ENCODE measurements at regions not wholly inside any gene's neighbourhood (a gene's known extent, or its start where the extent isn't known, plus 50 kb on each side); places are given as distances from the start of the nearest gene placed in this dataset.

GRCh38 chr4:152038238-152038637, 277.4 kb upstream of the GATB start:
- TF ChIP-seq ZBTB7A (IDR thresholded peaks at IDR 0.05; ENCODE audit: low read depth) (no peak), YY1 (IDR thresholded peaks at IDR 0.05; ENCODE audit: low read depth) (no peak), RAD21 (IDR thresholded peaks at IDR 0.05; ENCODE audit: low read depth) (no peak), EGR1 (IDR thresholded peaks at IDR 0.05) (no peak), CEBPB (IDR thresholded peaks at IDR 0.05) (no peak), EP300 (IDR thresholded peaks at IDR 0.05; ENCODE audit: borderline replicate concordance) (no peak), NFIC (IDR thresholded peaks at IDR 0.05) (no peak), CREB1 (IDR thresholded peaks at IDR 0.05; ENCODE audit: low read depth) (no peak), TCF12 (IDR thresholded peaks at IDR 0.05; ENCODE audit: low read depth) (no peak), REST (IDR thresholded peaks at IDR 0.05; ENCODE audit: low read depth) (no peak), USF1 (IDR thresholded peaks at IDR 0.05) (no peak), TAF1 (IDR thresholded peaks at IDR 0.05; ENCODE audit: low read depth) (no peak), FOXM1 (IDR thresholded peaks at IDR 0.05; ENCODE audit: borderline replicate concordance, low read depth) (no peak), TEAD4 (IDR thresholded peaks at IDR 0.05) (no peak)
- TF ChIP-seq, protein P1, sequence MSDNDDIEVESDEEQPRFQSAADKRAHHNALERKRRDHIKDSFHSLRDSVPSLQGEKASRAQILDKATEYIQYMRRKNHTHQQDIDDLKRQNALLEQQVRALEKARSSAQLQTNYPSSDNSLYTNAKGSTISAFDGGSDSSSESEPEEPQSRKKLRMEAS (IDR thresholded peaks at IDR 0.05): no peak

DNA sequence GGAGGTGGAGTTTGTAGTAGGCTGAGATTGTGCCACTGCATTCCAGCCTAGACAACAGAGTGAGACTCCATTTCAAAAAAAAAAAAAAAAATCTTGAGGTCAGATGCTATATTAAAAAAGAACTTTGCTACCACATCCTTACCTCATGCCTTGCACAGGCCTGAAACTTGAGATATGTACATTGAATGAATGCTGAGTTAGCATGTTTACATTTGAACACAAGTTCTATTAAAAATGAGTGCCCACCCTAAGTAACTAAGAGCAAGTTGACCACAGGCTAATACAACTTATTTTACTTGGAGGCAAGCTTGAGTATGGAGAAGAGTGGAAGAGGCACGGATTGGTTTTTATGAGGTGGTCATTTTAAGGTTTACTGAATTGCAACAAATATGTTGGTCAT, 276.6 kb upstream of the GATB start:
- TF ChIP-seq TEAD4 (IDR thresholded peaks at IDR 0.05) (no peak), USF1 (IDR thresholded peaks at IDR 0.05) (no peak)

- no peak for TF ChIP-seq TEAD4 (IDR thresholded peaks at IDR 0.05)
- no peak for TF ChIP-seq CREB1 (IDR thresholded peaks at IDR 0.05; ENCODE audit: low read depth)
- TF ChIP-seq CEBPB (IDR thresholded peaks at IDR 0.05): no peak
- no peak for TF ChIP-seq USF1 (IDR thresholded peaks at IDR 0.05)
- TF ChIP-seq ZBTB7A (IDR thresholded peaks at IDR 0.05; ENCODE audit: low read depth): no peak
- TF ChIP-seq TAF1 (IDR thresholded peaks at IDR 0.05; ENCODE audit: low read depth): no peak
- TF ChIP-seq, protein P1 (IDR thresholded peaks at IDR 0.05): no peak
- TF ChIP-seq REST (IDR thresholded peaks at IDR 0.05; ENCODE audit: low read depth): no peak
- no peak for TF ChIP-seq EP300 (IDR thresholded peaks at IDR 0.05; ENCODE audit: borderline replicate concordance)
- no peak for TF ChIP-seq YY1 (IDR thresholded peaks at IDR 0.05; ENCODE audit: low read depth)
- no peak for TF ChIP-seq RAD21 (IDR thresholded peaks at IDR 0.05; ENCODE audit: low read depth)
- no peak for TF ChIP-seq FOXM1 (IDR thresholded peaks at IDR 0.05; ENCODE audit: borderline replicate concordance, low read depth)
- no peak for TF ChIP-seq NFIC (IDR thresholded peaks at IDR 0.05)
Measured at GRCh38 chr4:152033621-152034020, 272.8 kb upstream of the GATB start.

- no peak for TF ChIP-seq REST (IDR thresholded peaks at IDR 0.05; ENCODE audit: low read depth)
- no peak for TF ChIP-seq CREB1 (IDR thresholded peaks at IDR 0.05; ENCODE audit: low read depth)
- no peak for TF ChIP-seq CEBPB (IDR thresholded peaks at IDR 0.05)
- no peak for TF ChIP-seq TAF1 (IDR thresholded peaks at IDR 0.05; ENCODE audit: low read depth)
- no peak for TF ChIP-seq RAD21 (IDR thresholded peaks at IDR 0.05; ENCODE audit: low read depth)
- no peak for TF ChIP-seq EGR1 (IDR thresholded peaks at IDR 0.05)
- TF ChIP-seq FOXM1 (IDR thresholded peaks at IDR 0.05; ENCODE audit: borderline replicate concordance, low read depth): no peak
- TF ChIP-seq EP300 (IDR thresholded peaks at IDR 0.05; ENCODE audit: borderline replicate concordance): no peak
- no peak for TF ChIP-seq YY1 (IDR thresholded peaks at IDR 0.05; ENCODE audit: low read depth)
- TF ChIP-seq NFIC (IDR thresholded peaks at IDR 0.05): no peak
- TF ChIP-seq TCF12 (IDR thresholded peaks at IDR 0.05; ENCODE audit: low read depth): no peak
- TF ChIP-seq TEAD4 (IDR thresholded peaks at IDR 0.05): no peak
- TF ChIP-seq, protein P1 (IDR thresholded peaks at IDR 0.05): no peak
- no peak for TF ChIP-seq ZBTB7A (IDR thresholded peaks at IDR 0.05; ENCODE audit: low read depth)
- TF ChIP-seq USF1 (IDR thresholded peaks at IDR 0.05): no peak
Measured at GRCh38 chr4:152032722-152033131, 271.9 kb upstream of the GATB start.
